ENCODE measurements at regions not wholly inside any gene's neighbourhood (a gene's known extent, or its start where the extent isn't known, plus 50 kb on each side); places are given as distances from the start of the nearest gene placed in this dataset.

GRCh38 chr5:60195551-60195950, 302.0 kb upstream of the PDE4D start:
- H3K36me3 ChIP-seq (ENCODE audit: control insufficient read depth, insufficient read depth, low read length) = no peaks in the 10 kb centered on the region

GRCh38 chr5:60195083-60195482, 301.6 kb upstream of the PDE4D start:
- H3K36me3 ChIP-seq (ENCODE audit: control insufficient read depth, insufficient read depth, low read length) = no peaks in the 10 kb centered on the region
- H3K4me3 ChIP-seq (replicated peaks in 1 of 4; ENCODE audit: control extremely low read depth in 1 of 4, insufficient read depth in 1 of 4, low read depth in 3 of 4, low read length in 4 of 4) = no peak overlapping the region
- no peaks in the 10 kb centered on the region for H3K27me3 ChIP-seq (ENCODE audit: control insufficient read depth, insufficient read depth, low read length)
- H3K9ac ChIP-seq (ENCODE audit: insufficient read depth, low read length) = no peak overlapping the region
- H4K20me1 ChIP-seq (ENCODE audit: control insufficient read depth, extremely low read depth, insufficient read depth, low read length) = no peaks in the 10 kb centered on the region
- H3K4me1 ChIP-seq (ENCODE audit: control insufficient read depth, extremely low read depth, insufficient read depth, low read length) = no peaks in the 10 kb centered on the region
- H3K79me2 ChIP-seq (ENCODE audit: control insufficient read depth, insufficient read depth, low read length) = no peaks in the 10 kb centered on the region
- H3K9me3 ChIP-seq (ENCODE audit: control insufficient read depth, insufficient read depth, low read depth, low read length) = no peaks in the 10 kb centered on the region
- TF ChIP-seq CTCF (conservative IDR thresholded peaks at IDR 0.05 in 1 of 2, IDR thresholded peaks at IDR 0.05 in 1 of 2; ENCODE audit: low read depth in 1 of 2, low read length in 2 of 2) = no peak
- TF ChIP-seq EZH2 (IDR thresholded peaks at IDR 0.05; ENCODE audit: low read length, missing control alignments) = no peak
- no peak overlapping the region for H3K27ac ChIP-seq (ENCODE audit: insufficient read depth, low read length)
- H2AFZ ChIP-seq (ENCODE audit: low read length) = no peak overlapping the region
- H3K4me2 ChIP-seq (ENCODE audit: extremely low read depth, insufficient read depth, low read length) = no peak overlapping the region
- no peak for DNase-seq (ENCODE audit: low read depth in 2 of 2)

More at GRCh38 chr5:60195551-60195950, 302.0 kb upstream of the PDE4D start:
- Histone ChIP-seq H2AFZ (ENCODE audit: low read length) (no peak overlapping the region), H3K27me3 (ENCODE audit: control insufficient read depth, insufficient read depth, low read length) (no peaks in the 10 kb centered on the region), H3K27ac (ENCODE audit: insufficient read depth, low read length) (no peak overlapping the region), H3K4me1 (ENCODE audit: control insufficient read depth, extremely low read depth, insufficient read depth, low read length) (no peaks in the 10 kb centered on the region), H3K4me3 (replicated peaks in 1 of 4; ENCODE audit: control extremely low read depth in 1 of 4, insufficient read depth in 1 of 4, low read depth in 3 of 4, low read length in 4 of 4) (no peak overlapping the region), H3K9me3 (ENCODE audit: control insufficient read depth, insufficient read depth, low read depth, low read length) (no peaks in the 10 kb centered on the region), H3K9ac (ENCODE audit: insufficient read depth, low read length) (no peak overlapping the region), H4K20me1 (ENCODE audit: control insufficient read depth, extremely low read depth, insufficient read depth, low read length) (no peaks in the 10 kb centered on the region), H3K4me2 (ENCODE audit: extremely low read depth, insufficient read depth, low read length) (no peak overlapping the region), H3K79me2 (ENCODE audit: control insufficient read depth, insufficient read depth, low read length) (no peaks in the 10 kb centered on the region)
- TF ChIP-seq CTCF (conservative IDR thresholded peaks at IDR 0.05 in 1 of 2, IDR thresholded peaks at IDR 0.05 in 1 of 2; ENCODE audit: low read depth in 1 of 2, low read length in 2 of 2) (no peak), EZH2 (IDR thresholded peaks at IDR 0.05; ENCODE audit: low read length, missing control alignments) (no peak)
- DNase-seq (ENCODE audit: low read depth in 2 of 2) = no peak

- DNase-seq (ENCODE audit: low read depth in 2 of 2) = no peak
- no peak overlapping the region for H3K9ac ChIP-seq (ENCODE audit: insufficient read depth, low read length)
- H3K27ac ChIP-seq (ENCODE audit: insufficient read depth, low read length) = no peak overlapping the region
- H3K4me2 ChIP-seq (ENCODE audit: extremely low read depth, insufficient read depth, low read length) = no peak overlapping the region
- no peaks in the 10 kb centered on the region for H3K4me1 ChIP-seq (ENCODE audit: control insufficient read depth, extremely low read depth, insufficient read depth, low read length)
- H2AFZ ChIP-seq (ENCODE audit: low read length) = no peak overlapping the region
- no peaks in the 10 kb centered on the region for H3K9me3 ChIP-seq (ENCODE audit: control insufficient read depth, insufficient read depth, low read depth, low read length)
- H3K4me3 ChIP-seq (replicated peaks in 1 of 4; ENCODE audit: control extremely low read depth in 1 of 4, insufficient read depth in 1 of 4, low read depth in 3 of 4, low read length in 4 of 4) = no peak overlapping the region
- H4K20me1 ChIP-seq (ENCODE audit: control insufficient read depth, extremely low read depth, insufficient read depth, low read length) = no peaks in the 10 kb centered on the region
- H3K36me3 ChIP-seq (ENCODE audit: control insufficient read depth, insufficient read depth, low read length) = no peaks in the 10 kb centered on the region
- no peak for TF ChIP-seq CTCF (conservative IDR thresholded peaks at IDR 0.05 in 1 of 2, IDR thresholded peaks at IDR 0.05 in 1 of 2; ENCODE audit: low read depth in 1 of 2, low read length in 2 of 2)
- no peak for TF ChIP-seq EZH2 (IDR thresholded peaks at IDR 0.05; ENCODE audit: low read length, missing control alignments)
- no peaks in the 10 kb centered on the region for H3K27me3 ChIP-seq (ENCODE audit: control insufficient read depth, insufficient read depth, low read length)
- no peaks in the 10 kb centered on the region for H3K79me2 ChIP-seq (ENCODE audit: control insufficient read depth, insufficient read depth, low read length)
These were observed 291.9 kb upstream of the PDE4D start for GRCh38 chr5:60185231-60186099.
